ENCODE measurements at regions not wholly inside any gene's neighbourhood (a gene's known extent, or its start where the extent isn't known, plus 50 kb on each side); places are given as distances from the start of the nearest gene placed in this dataset.

GRCh38 chr14:104345621-104346462 is 207.5 kb downstream of the KIF26A start:
- TF ChIP-seq GATA3 (IDR thresholded peaks at IDR 0.05; ENCODE audit: low read depth, low read length) (no peak), GATA2 (IDR thresholded peaks at IDR 0.05; ENCODE audit: low read depth, low read length) (no peak)

- no peak for TF ChIP-seq GATA3 (IDR thresholded peaks at IDR 0.05; ENCODE audit: low read depth, low read length)
- TF ChIP-seq GATA2 (IDR thresholded peaks at IDR 0.05; ENCODE audit: low read depth, low read length), result no peak
Measured at GRCh38 chr14:104346608-104347007, 208.2 kb downstream of the KIF26A start.

- TF ChIP-seq GATA3 (IDR thresholded peaks at IDR 0.05; ENCODE audit: low read depth, low read length) (no peak), GATA2 (IDR thresholded peaks at IDR 0.05; ENCODE audit: low read depth, low read length) (no peak)
Measured at GRCh38 chr14:104348741-104349140, 210.4 kb downstream of the KIF26A start.

DNA sequence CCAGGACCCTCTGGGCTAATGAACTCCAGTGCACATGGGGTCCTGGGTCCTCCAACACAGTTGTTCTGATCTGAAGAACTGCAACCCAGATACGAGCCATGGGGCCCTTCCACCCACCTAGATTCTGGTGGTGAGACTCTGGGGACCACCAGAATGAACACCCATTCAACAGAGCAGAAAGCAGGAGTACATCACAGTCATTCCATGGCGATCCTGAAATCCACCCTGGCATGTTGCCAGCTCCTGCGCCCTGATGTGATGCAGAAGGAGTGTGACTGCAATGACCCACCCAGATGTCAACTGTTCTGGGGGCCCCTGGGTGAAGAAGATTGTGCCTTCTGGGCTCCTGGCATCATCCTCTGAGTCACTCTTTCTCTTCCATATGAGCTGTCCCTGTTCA is 211.6 kb downstream of the KIF26A start:
- TF ChIP-seq GATA2 (IDR thresholded peaks at IDR 0.05; ENCODE audit: low read depth, low read length) (no peak), GATA3 (IDR thresholded peaks at IDR 0.05; ENCODE audit: low read depth, low read length) (no peak)

GRCh38 chr14:104350463-104351185 is 212.2 kb downstream of the KIF26A start:
- TF ChIP-seq GATA3 (IDR thresholded peaks at IDR 0.05; ENCODE audit: low read depth, low read length) (no peak), GATA2 (IDR thresholded peaks at IDR 0.05; ENCODE audit: low read depth, low read length) (no peak)

DNA sequence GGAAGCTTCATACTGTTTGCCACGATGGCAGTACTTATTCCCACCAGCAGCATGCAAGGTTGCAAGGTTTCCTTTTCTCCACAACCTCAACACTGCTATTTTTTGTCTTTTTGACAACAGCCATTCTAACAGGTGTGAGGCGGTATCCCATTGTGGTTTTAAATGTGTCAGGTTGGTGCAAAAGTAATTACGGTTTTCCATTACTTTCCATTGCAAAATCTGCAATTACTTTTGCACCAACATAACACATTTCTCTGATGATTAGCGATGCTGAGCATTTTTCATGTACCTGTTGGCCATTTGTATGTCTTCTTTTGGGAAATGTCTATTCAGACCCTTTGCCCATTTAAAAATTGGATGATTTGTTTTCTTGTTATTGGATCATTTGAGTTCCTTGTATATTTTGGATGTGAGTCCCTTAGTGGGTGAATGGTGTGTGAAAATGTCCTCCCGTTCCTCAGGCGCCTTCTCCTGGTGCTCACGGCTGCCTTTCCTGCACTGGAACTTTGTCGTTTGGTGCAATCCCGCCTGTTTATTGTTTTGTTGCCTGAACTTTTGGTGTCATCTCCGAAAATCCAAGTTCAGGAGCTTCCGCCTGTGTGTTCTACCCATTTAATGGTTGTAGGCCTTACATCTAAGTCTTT is 213.6 kb downstream of the KIF26A start:
- no peak for TF ChIP-seq GATA3 (IDR thresholded peaks at IDR 0.05; ENCODE audit: low read depth, low read length)
- TF ChIP-seq GATA2 (IDR thresholded peaks at IDR 0.05; ENCODE audit: low read depth, low read length), result no peak

- TF ChIP-seq GATA3 (IDR thresholded peaks at IDR 0.05; ENCODE audit: low read depth, low read length), result no peak
Measured at GRCh38 chr14:104352493-104353220, 214.3 kb downstream of the KIF26A start.

DNA sequence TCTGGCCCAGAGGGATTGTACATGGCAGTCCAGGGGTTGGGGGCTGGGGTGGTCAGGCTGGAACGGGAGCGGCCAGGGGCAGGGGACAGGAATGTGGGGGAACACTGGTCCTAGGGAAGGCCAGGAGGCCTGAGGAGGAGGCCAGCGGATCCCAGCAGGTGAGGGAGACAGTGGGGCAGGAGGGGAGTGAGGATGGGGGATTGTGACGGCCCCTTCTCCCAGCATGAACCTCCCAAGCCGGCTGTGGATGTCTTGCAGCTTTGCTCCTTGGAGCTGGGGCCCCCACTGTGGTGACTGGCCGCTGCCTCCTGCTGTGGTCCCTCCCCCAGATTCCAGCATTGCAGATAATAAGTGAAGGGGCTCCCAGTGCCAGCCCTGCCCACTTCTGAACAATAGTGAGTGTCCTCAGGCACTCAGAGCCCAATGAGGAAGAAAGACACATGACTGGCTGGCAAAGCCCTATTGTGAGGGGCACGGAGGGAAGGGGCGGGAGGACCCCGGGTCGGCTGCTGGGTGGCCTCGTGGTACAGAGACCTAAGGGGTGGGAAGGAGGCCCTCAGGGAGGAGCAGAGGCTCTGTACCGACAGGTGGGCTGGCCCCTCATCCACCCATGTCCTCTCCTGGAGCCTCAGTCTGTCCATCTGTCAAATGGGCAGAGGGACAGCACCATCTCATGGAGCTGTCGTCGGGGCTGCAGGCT is 215.0 kb downstream of the KIF26A start:
- TF ChIP-seq GATA2 (IDR thresholded peaks at IDR 0.05; ENCODE audit: low read depth, low read length) (no peak), GATA3 (IDR thresholded peaks at IDR 0.05; ENCODE audit: low read depth, low read length) (no peak)

DNA sequence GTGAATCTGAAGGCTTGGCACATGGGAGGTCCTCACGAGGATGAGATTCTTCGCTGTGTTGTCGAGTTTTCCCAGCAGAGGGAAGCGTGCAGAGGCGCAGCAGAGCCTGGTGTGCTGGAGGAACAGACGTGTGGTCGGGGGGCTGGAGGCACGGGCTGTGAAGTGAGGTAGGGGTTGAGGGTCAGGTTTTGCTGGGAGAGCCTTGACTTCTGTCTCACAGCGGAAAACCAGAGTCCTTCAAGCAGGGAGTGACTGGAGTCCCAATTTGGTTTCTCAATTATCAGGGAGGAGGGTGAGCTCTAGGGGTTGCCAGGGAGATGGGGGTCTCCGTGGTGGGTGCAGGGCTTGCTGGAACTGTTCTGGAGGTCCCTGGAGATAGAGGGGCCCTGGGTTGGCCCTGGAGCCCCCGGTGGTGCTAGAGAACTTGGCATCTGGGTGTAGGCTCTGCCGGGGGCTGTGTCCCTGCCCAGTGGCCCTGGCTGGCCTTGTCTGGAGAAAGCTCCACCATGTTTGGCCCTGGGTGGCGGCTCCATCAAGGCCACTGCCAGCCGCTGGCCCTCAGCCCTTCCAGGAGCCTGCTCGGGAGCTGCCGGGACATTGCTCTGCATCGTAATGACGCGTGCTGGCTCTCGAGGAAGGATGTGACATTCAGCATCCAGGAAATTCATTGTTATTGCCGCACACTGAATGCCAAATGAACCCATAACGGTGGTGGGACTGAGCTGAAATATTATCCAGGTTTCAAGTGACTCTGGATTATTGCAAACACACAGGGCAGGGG is 215.7 kb downstream of the KIF26A start:
- TF ChIP-seq GATA3 (IDR thresholded peaks at IDR 0.05; ENCODE audit: low read depth, low read length), result no peak
- no peak for TF ChIP-seq GATA2 (IDR thresholded peaks at IDR 0.05; ENCODE audit: low read depth, low read length)

GRCh38 chr14:104355101-104356019 is 217.0 kb downstream of the KIF26A start:
- no peak for TF ChIP-seq GATA3 (IDR thresholded peaks at IDR 0.05; ENCODE audit: low read depth, low read length)
- no peak for TF ChIP-seq GATA2 (IDR thresholded peaks at IDR 0.05; ENCODE audit: low read depth, low read length)

GRCh38 chr14:104356020-104356737 is 217.8 kb downstream of the KIF26A start:
- no peak for TF ChIP-seq GATA3 (IDR thresholded peaks at IDR 0.05; ENCODE audit: low read depth, low read length)
- TF ChIP-seq GATA2 (IDR thresholded peaks at IDR 0.05; ENCODE audit: low read depth, low read length), result no peak
